HepG2 (cell line): ENCODE measurements at regions not wholly inside any gene's neighbourhood (a gene's known extent, or its start where the extent isn't known, plus 50 kb on each side); places are given as distances from the start of the nearest gene placed in this dataset.

ENCODE experiments used
- KAT2B ChIP-seq: fragments of 150-350 bp; IDR thresholded peaks from 2 replicates; pipeline ENCODE4 v1.6.1; 2014; ENCODE audit warnings: low read depth, low read length, borderline replicate concordance
- MEF2D ChIP-seq: sonication (generic); formaldehyde crosslinking; IDR thresholded peaks from 2 replicates; pipeline ENCODE4 v1.5.1; 2020; ENCODE audit warnings: mild to moderate bottlenecking, missing genetic modification reagents
- SMYD3 ChIP-seq: sonication (generic); formaldehyde crosslinking; IDR thresholded peaks from 2 replicates; pipeline ENCODE4 v1.8.1; 2023; ENCODE audit warnings: mild to moderate bottlenecking, missing genetic modification reagents
- ZBTB38 ChIP-seq: sonication (generic); formaldehyde crosslinking; IDR thresholded peaks from 2 replicates; pipeline ENCODE4 v1.5.1; 2020; ENCODE audit warnings: mild to moderate bottlenecking, missing genetic modification reagents
- ZNF12 ChIP-seq: sonication (generic); formaldehyde crosslinking; IDR thresholded peaks from 2 replicates; pipeline ENCODE4 v1.5.0; 2020; ENCODE audit warnings: missing genetic modification reagents
- ZNF484 ChIP-seq: sonication (generic); formaldehyde crosslinking; IDR thresholded peaks from 2 replicates; pipeline ENCODE4 v1.5.1; 2020; ENCODE audit warnings: mild to moderate bottlenecking, low read depth, missing genetic modification reagents, borderline replicate concordance
- TF ChIP-seq, protein P1 (sequence below): sonication (generic); formaldehyde crosslinking; IDR thresholded peaks from 2 replicates; pipeline ENCODE4 v1.5.0; 2020; ENCODE audit warnings: mild to moderate bottlenecking, missing genetic modification reagents, borderline replicate concordance
- TF ChIP-seq, protein P2 (sequence below): sonication (generic); formaldehyde crosslinking; IDR thresholded peaks from 2 replicates; pipeline ENCODE4 v1.4.0; 2020; ENCODE audit warnings: missing genetic modification reagents, borderline replicate concordance
- TF ChIP-seq, protein P3 (sequence below): IDR thresholded peaks from 2 replicates; pipeline ENCODE4 v1.6.1; 2016; ENCODE audit warnings: control low read depth
- TF ChIP-seq, protein P4 (sequence below): sonication (generic); formaldehyde crosslinking; IDR thresholded peaks from 2 replicates; pipeline ENCODE4 v1.5.0; 2020; ENCODE audit warnings: missing genetic modification reagents, mild to moderate bottlenecking, borderline replicate concordance

DNA sequence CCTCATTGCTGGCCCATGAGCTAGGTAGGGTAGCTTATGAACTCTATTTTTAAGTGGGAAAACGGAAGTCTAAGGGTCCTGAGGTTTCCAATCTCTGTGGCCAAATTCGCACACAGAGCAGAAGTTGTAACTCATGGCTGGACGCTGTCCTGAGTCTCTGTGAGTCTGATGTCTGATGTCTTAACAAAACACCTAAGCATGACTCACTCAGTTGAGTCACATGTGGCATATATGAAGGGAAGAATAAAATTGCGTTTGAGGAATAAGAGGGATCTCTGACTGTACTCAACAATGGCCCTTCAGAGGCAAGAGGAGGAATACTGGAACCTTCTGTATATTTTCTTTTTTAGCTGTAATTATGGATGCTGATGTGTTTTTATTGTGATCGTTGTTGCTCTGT, 569.7 kb downstream of the RIT2 start (continued):
- TF ChIP-seq, protein P1, sequence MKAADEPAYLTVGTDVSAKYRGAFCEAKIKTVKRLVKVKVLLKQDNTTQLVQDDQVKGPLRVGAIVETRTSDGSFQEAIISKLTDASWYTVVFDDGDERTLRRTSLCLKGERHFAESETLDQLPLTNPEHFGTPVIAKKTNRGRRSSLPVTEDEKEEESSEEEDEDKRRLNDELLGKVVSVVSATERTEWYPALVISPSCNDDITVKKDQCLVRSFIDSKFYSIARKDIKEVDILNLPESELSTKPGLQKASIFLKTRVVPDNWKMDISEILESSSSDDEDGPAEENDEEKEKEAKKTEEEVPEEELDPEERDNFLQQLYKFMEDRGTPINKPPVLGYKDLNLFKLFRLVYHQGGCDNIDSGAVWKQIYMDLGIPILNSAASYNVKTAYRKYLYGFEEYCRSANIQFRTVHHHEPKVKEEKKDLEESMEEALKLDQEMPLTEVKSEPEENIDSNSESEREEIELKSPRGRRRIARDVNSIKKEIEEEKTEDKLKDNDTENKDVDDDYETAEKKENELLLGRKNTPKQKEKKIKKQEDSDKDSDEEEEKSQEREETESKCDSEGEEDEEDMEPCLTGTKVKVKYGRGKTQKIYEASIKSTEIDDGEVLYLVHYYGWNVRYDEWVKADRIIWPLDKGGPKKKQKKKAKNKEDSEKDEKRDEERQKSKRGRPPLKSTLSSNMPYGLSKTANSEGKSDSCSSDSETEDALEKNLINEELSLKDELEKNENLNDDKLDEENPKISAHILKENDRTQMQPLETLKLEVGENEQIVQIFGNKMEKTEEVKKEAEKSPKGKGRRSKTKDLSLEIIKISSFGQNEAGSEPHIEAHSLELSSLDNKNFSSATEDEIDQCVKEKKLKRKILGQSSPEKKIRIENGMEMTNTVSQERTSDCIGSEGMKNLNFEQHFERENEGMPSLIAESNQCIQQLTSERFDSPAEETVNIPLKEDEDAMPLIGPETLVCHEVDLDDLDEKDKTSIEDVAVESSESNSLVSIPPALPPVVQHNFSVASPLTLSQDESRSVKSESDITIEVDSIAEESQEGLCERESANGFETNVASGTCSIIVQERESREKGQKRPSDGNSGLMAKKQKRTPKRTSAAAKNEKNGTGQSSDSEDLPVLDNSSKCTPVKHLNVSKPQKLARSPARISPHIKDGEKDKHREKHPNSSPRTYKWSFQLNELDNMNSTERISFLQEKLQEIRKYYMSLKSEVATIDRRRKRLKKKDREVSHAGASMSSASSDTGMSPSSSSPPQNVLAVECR: no peak
- no peak for TF ChIP-seq MEF2D
- TF ChIP-seq ZNF484: no peak
- TF ChIP-seq ZBTB38 (CRISPR knock-in tag): no peak
- TF ChIP-seq SMYD3: no peak
- TF ChIP-seq, protein P2, sequence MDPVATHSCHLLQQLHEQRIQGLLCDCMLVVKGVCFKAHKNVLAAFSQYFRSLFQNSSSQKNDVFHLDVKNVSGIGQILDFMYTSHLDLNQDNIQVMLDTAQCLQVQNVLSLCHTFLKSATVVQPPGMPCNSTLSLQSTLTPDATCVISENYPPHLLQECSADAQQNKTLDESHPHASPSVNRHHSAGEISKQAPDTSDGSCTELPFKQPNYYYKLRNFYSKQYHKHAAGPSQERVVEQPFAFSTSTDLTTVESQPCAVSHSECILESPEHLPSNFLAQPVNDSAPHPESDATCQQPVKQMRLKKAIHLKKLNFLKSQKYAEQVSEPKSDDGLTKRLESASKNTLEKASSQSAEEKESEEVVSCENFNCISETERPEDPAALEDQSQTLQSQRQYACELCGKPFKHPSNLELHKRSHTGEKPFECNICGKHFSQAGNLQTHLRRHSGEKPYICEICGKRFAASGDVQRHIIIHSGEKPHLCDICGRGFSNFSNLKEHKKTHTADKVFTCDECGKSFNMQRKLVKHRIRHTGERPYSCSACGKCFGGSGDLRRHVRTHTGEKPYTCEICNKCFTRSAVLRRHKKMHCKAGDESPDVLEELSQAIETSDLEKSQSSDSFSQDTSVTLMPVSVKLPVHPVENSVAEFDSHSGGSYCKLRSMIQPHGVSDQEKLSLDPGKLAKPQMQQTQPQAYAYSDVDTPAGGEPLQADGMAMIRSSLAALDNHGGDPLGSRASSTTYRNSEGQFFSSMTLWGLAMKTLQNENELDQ: no peak
- TF ChIP-seq, protein P3, sequence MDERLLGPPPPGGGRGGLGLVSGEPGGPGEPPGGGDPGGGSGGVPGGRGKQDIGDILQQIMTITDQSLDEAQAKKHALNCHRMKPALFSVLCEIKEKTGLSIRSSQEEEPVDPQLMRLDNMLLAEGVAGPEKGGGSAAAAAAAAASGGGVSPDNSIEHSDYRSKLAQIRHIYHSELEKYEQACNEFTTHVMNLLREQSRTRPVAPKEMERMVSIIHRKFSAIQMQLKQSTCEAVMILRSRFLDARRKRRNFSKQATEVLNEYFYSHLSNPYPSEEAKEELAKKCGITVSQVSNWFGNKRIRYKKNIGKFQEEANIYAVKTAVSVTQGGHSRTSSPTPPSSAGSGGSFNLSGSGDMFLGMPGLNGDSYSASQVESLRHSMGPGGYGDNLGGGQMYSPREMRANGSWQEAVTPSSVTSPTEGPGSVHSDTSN (CRISPR knock-in tag): no peak
- no peak for TF ChIP-seq ZNF12 (CRISPR knock-in tag)
- TF ChIP-seq, protein P4, sequence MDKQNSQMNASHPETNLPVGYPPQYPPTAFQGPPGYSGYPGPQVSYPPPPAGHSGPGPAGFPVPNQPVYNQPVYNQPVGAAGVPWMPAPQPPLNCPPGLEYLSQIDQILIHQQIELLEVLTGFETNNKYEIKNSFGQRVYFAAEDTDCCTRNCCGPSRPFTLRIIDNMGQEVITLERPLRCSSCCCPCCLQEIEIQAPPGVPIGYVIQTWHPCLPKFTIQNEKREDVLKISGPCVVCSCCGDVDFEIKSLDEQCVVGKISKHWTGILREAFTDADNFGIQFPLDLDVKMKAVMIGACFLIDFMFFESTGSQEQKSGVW (CRISPR knock-in tag): no peak
- no peak for TF ChIP-seq KAT2B
